ENCODE measurements at regions not wholly inside any gene's neighbourhood (a gene's known extent, or its start where the extent isn't known, plus 50 kb on each side); places are given as distances from the start of the nearest gene placed in this dataset.

DNA sequence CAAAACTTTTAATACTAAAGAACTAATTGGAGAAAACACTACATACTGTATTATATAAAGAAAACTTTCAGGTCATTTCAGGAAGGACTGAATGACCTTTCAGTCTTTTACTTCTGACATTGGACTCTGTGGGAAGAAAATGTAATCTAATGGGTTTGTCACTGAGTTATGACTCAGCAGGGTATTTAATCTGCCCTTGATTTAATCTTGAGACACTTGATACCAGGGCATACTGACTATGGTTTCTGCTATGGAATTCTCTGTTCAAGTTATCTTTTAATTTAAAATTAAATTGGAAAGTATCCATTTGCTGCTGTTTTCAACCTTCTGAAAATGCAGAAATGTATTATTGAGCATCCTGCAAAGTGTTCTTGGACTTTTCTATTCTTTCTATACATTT lies 354.2 kb upstream of the GALNT5 start:
- H3K4me2 ChIP-seq (ENCODE audit: low read depth, low read length, poor library complexity, severe bottlenecking): no peak overlapping the region
- no peak overlapping the region for H3K27ac ChIP-seq (ENCODE audit: low read length)
- no peaks in the 10 kb centered on the region for H3K4me1 ChIP-seq (ENCODE audit: low read length)
- H3K4me3 ChIP-seq (ENCODE audit: low read length): no peak overlapping the region
- H3K36me3 ChIP-seq (ENCODE audit: insufficient read depth, low read length): no peaks in the 10 kb centered on the region
- H3K9ac ChIP-seq (ENCODE audit: low read length): no peak overlapping the region
- H3K79me2 ChIP-seq (ENCODE audit: low read length): no peaks in the 10 kb centered on the region
- H3K27me3 ChIP-seq (ENCODE audit: low read length): no peaks in the 10 kb centered on the region
- DNase-seq: no peak
- H3K9me3 ChIP-seq (ENCODE audit: low read length): no peaks in the 10 kb centered on the region
- no peak overlapping the region for H2AFZ ChIP-seq (ENCODE audit: low read length)
- H3K9me2 ChIP-seq (replicated peaks; ENCODE audit: insufficient read depth, low read length): no peaks in the 10 kb centered on the region; the same call in 1 of the 2 replicates
- H4K20me1 ChIP-seq (ENCODE audit: insufficient read depth, low read depth, low read length): no peaks in the 10 kb centered on the region

DNA sequence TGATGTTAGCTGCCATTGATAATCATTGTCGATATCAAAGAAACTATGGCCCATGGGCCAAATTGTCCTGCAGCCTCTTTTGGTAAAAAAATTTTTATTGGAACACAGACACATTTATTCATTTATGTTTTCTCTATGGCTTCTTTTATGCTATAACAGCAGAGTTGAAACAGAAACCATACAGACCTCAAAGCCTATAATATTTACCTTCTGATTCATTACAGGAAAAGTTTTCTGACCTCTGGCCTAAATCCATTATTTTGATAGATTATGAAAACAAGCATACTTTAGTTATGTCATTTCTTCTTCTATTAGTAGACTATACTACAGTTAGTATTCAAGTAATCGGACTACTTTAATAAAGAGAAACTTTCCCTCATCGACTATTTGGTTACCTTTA lies 349.7 kb upstream of the GALNT5 start:
- H3K9me3 ChIP-seq (ENCODE audit: low read length): peaks cover 2% of the 10 kb centered on the region; the same call in 1 of the 2 replicates

DNA sequence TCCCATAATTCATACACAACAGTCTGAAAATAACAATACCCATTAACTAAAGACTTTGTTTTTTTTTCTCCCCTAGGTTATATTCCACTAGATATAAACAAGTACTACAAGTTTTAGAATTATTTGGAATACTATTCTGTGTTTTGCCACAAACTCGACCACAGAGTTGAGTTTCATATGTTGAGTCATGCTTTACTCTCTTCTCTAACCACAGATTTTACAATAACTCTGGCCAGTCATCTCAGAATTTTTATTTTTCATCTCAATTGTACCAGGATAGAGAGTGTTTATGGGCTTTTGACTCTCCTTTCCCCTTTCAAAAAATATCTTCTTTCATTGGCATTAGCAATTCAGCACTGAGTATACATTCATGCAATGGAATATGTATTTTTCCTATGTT lies 348.7 kb upstream of the GALNT5 start:
- Histone ChIP-seq H4K20me1 (ENCODE audit: insufficient read depth, low read depth, low read length) (no peaks in the 10 kb centered on the region), H3K27me3 (ENCODE audit: low read length) (no peaks in the 10 kb centered on the region), H2AFZ (ENCODE audit: low read length) (no peak overlapping the region), H3K4me3 (ENCODE audit: low read length) (no peak overlapping the region), H3K36me3 (ENCODE audit: insufficient read depth, low read length) (no peaks in the 10 kb centered on the region), H3K27ac (ENCODE audit: low read length) (no peak overlapping the region), H3K4me1 (ENCODE audit: low read length) (no peaks in the 10 kb centered on the region), H3K4me2 (ENCODE audit: low read depth, low read length, poor library complexity, severe bottlenecking) (no peak overlapping the region), H3K9me2 (replicated peaks; ENCODE audit: insufficient read depth, low read length) (no peaks in the 10 kb centered on the region; the same call in 1 of the 2 replicates), H3K9me3 (ENCODE audit: low read length) (peaks cover 4% of the 10 kb centered on the region; the same call in 1 of the 2 replicates), H3K79me2 (ENCODE audit: low read length) (no peaks in the 10 kb centered on the region), H3K9ac (ENCODE audit: low read length) (no peak overlapping the region)
- no peak for DNase-seq

More for the DNA sequence above, 349.7 kb upstream of the GALNT5 start:
- H4K20me1 ChIP-seq (ENCODE audit: insufficient read depth, low read depth, low read length): no peaks in the 10 kb centered on the region
- H3K9ac ChIP-seq (ENCODE audit: low read length): no peak overlapping the region
- no peaks in the 10 kb centered on the region for H3K27me3 ChIP-seq (ENCODE audit: low read length)
- no peak for DNase-seq
- H3K27ac ChIP-seq (ENCODE audit: low read length): no peak overlapping the region
- H3K79me2 ChIP-seq (ENCODE audit: low read length): no peaks in the 10 kb centered on the region
- no peaks in the 10 kb centered on the region for H3K4me1 ChIP-seq (ENCODE audit: low read length)
- no peak overlapping the region for H3K4me2 ChIP-seq (ENCODE audit: low read depth, low read length, poor library complexity, severe bottlenecking)
- no peaks in the 10 kb centered on the region for H3K36me3 ChIP-seq (ENCODE audit: insufficient read depth, low read length)
- H2AFZ ChIP-seq (ENCODE audit: low read length): no peak overlapping the region
- H3K4me3 ChIP-seq (ENCODE audit: low read length): no peak overlapping the region
- H3K9me2 ChIP-seq (replicated peaks; ENCODE audit: insufficient read depth, low read length): no peaks in the 10 kb centered on the region; the same call in 1 of the 2 replicates

DNA sequence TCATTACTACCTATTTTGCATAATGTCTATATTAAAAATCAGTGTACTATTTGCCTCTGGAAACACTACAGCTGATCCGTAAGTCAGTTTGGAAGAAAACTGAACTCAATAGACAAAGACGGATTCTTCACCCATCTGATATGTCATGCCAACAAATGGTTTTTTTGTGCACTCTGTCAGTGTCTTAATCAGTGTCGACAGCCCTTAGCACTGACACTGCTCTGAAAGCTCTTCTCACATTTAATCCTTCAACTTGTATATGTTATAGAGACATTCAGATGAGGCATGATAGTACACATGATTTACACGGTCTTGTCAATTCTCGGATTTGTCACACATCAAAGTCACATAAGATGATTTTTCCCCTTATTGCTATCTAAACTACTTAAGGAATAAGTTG lies 347.5 kb upstream of the GALNT5 start:
- H3K4me3 ChIP-seq (ENCODE audit: low read length): no peak overlapping the region
- H2AFZ ChIP-seq (ENCODE audit: low read length): no peak overlapping the region
- peaks cover 4% of the 10 kb centered on the region; the same call in 1 of the 2 replicates for H3K9me3 ChIP-seq (ENCODE audit: low read length)
- H3K27me3 ChIP-seq (ENCODE audit: low read length): no peaks in the 10 kb centered on the region
- H3K9me2 ChIP-seq (replicated peaks; ENCODE audit: insufficient read depth, low read length): no peaks in the 10 kb centered on the region; the same call in 1 of the 2 replicates
- H3K4me1 ChIP-seq (ENCODE audit: low read length): no peaks in the 10 kb centered on the region
- H3K79me2 ChIP-seq (ENCODE audit: low read length): no peaks in the 10 kb centered on the region
- H3K36me3 ChIP-seq (ENCODE audit: insufficient read depth, low read length): no peaks in the 10 kb centered on the region
- H3K27ac ChIP-seq (ENCODE audit: low read length): no peak overlapping the region
- no peak overlapping the region for H3K9ac ChIP-seq (ENCODE audit: low read length)
- no peak for DNase-seq
- H3K4me2 ChIP-seq (ENCODE audit: low read depth, low read length, poor library complexity, severe bottlenecking): no peak overlapping the region
- no peaks in the 10 kb centered on the region for H4K20me1 ChIP-seq (ENCODE audit: insufficient read depth, low read depth, low read length)

DNA sequence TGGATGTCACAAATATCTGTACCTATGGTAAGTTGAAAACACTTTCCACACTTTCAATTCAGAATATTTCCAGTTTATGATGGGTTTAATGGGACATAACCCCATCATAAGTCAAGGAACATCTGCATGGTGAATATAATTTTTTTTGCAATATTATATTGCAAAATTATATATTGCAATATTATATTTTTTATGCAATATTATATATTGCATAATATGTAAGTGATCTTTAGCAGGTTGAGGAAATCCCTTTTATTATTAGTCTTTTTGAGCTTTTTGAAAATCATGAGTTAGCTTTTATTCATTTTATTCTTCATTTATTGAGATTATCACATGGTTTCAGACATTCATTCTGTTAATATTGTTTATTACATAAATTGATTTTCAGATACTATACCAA lies 342.2 kb upstream of the GALNT5 start:
- H3K4me1 ChIP-seq (ENCODE audit: low read length): no peaks in the 10 kb centered on the region
- no peak overlapping the region for H3K9ac ChIP-seq (ENCODE audit: low read length)
- no peak overlapping the region for H3K4me3 ChIP-seq (ENCODE audit: low read length)
- H3K9me3 ChIP-seq (ENCODE audit: low read length): peaks cover 10% of the 10 kb centered on the region; the same call in 1 of the 2 replicates
- DNase-seq: no peak
- H2AFZ ChIP-seq (ENCODE audit: low read length): no peak overlapping the region
- no peak overlapping the region for H3K4me2 ChIP-seq (ENCODE audit: low read depth, low read length, poor library complexity, severe bottlenecking)
- H3K36me3 ChIP-seq (ENCODE audit: insufficient read depth, low read length): no peaks in the 10 kb centered on the region
- no peak overlapping the region for H3K27ac ChIP-seq (ENCODE audit: low read length)
- H3K27me3 ChIP-seq (ENCODE audit: low read length): no peaks in the 10 kb centered on the region
- H3K79me2 ChIP-seq (ENCODE audit: low read length): no peaks in the 10 kb centered on the region
- H4K20me1 ChIP-seq (ENCODE audit: insufficient read depth, low read depth, low read length): no peaks in the 10 kb centered on the region
- no peaks in the 10 kb centered on the region for H3K9me2 ChIP-seq (replicated peaks; ENCODE audit: insufficient read depth, low read length)

DNA sequence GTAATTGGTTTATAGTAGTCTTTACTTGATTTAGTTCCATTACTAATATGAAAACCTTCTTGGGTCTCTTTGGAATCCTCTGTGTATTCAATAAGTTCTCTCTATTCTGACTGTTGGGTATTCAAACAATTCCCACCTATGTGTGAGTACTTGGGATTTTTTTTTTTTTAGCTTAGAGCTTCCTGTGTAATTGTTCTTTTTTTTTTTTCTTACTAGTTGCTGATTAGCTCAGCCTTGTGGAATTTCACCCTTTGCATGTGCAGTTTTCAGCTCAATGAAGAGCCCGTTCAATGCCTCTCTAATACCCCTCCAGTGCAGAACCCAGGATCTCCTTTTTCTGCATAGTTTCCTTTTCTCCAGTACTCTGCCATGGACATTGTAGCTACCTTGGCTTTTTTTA lies 339.1 kb upstream of the GALNT5 start:
- H3K4me1 ChIP-seq (ENCODE audit: low read length): no peaks in the 10 kb centered on the region
- DNase-seq: no peak
- no peak overlapping the region for H3K9ac ChIP-seq (ENCODE audit: low read length)
- no peak overlapping the region for H2AFZ ChIP-seq (ENCODE audit: low read length)
- no peak overlapping the region for H3K4me3 ChIP-seq (ENCODE audit: low read length)
- H3K27me3 ChIP-seq (ENCODE audit: low read length): no peaks in the 10 kb centered on the region
- no peaks in the 10 kb centered on the region for H3K36me3 ChIP-seq (ENCODE audit: insufficient read depth, low read length)
- no peaks in the 10 kb centered on the region for H4K20me1 ChIP-seq (ENCODE audit: insufficient read depth, low read depth, low read length)
- peaks cover 6% of the 10 kb centered on the region; the same call in 1 of the 2 replicates for H3K9me3 ChIP-seq (ENCODE audit: low read length)
- no peak overlapping the region for H3K27ac ChIP-seq (ENCODE audit: low read length)
- H3K4me2 ChIP-seq (ENCODE audit: low read depth, low read length, poor library complexity, severe bottlenecking): no peak overlapping the region
- H3K79me2 ChIP-seq (ENCODE audit: low read length): no peaks in the 10 kb centered on the region
- H3K9me2 ChIP-seq (replicated peaks; ENCODE audit: insufficient read depth, low read length): no peaks in the 10 kb centered on the region

DNA sequence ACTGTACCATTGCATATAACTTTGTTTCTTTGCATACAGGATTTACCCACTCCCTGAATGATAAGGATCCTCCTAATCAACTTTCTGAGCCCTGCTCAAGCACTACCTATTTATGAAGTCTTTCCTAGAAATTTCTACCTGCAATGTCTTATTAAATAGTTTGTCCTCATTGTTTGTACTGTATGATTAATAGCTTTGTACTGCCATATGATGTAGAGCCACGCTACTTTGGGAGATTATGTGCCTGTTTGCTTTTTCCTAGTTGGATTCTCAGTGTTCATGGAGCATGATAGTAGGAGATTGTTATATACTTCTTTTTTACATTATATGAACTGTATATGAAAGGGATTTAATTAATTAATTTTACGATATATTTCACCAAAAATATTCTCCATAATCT lies 327.1 kb upstream of the GALNT5 start:
- H3K4me2 ChIP-seq (ENCODE audit: low read depth, low read length, poor library complexity, severe bottlenecking): no peak overlapping the region
- no peak overlapping the region for H3K9ac ChIP-seq (ENCODE audit: low read length)
- no peaks in the 10 kb centered on the region for H3K4me1 ChIP-seq (ENCODE audit: low read length)
- no peak overlapping the region for H2AFZ ChIP-seq (ENCODE audit: low read length)
- H3K9me2 ChIP-seq (replicated peaks; ENCODE audit: insufficient read depth, low read length): no peaks in the 10 kb centered on the region
- no peak overlapping the region for H3K27ac ChIP-seq (ENCODE audit: low read length)
- no peaks in the 10 kb centered on the region for H3K9me3 ChIP-seq (ENCODE audit: low read length)
- H3K4me3 ChIP-seq (ENCODE audit: low read length): no peak overlapping the region
- no peak for DNase-seq
- H3K36me3 ChIP-seq (ENCODE audit: insufficient read depth, low read length): no peaks in the 10 kb centered on the region
- no peaks in the 10 kb centered on the region for H3K27me3 ChIP-seq (ENCODE audit: low read length)
- H3K79me2 ChIP-seq (ENCODE audit: low read length): no peaks in the 10 kb centered on the region
- no peaks in the 10 kb centered on the region for H4K20me1 ChIP-seq (ENCODE audit: insufficient read depth, low read depth, low read length)

DNA sequence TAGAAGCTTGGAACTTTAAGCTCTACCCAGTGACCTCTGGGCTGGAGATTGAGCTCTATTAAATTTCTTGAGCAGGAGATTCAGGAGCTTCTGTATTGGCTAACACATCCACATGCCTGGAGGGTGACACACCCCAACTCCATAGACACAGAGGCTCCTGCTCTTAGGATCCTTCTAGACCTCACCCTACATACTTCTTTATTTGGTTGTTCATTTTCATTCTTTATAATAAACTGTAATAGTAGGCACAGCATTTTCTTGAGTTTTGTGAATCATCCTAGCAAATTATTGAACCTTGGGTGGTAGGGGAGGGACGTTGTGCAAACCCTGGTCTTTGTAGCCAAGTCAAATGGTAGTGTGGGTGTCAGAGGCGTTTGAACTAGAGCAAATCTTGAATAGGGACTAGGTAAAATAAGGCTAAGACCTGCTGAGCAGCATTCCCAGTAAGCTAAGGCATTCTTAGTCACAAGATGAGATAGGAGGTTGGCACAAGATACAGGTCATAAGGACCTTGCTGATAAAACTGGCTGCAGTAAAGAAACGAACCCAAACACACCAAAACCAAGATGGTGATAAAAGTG lies 323.8 kb upstream of the GALNT5 start:
- Histone ChIP-seq H3K4me1 (ENCODE audit: low read length) (no peaks in the 10 kb centered on the region), H3K4me3 (ENCODE audit: low read length) (no peak overlapping the region), H4K20me1 (ENCODE audit: insufficient read depth, low read depth, low read length) (no peaks in the 10 kb centered on the region), H3K27me3 (ENCODE audit: low read length) (no peaks in the 10 kb centered on the region), H3K9me2 (replicated peaks; ENCODE audit: insufficient read depth, low read length) (no peaks in the 10 kb centered on the region), H3K9me3 (ENCODE audit: low read length) (peaks cover 3% of the 10 kb centered on the region; the same call in 1 of the 2 replicates), H3K27ac (ENCODE audit: low read length) (no peak overlapping the region), H3K4me2 (ENCODE audit: low read depth, low read length, poor library complexity, severe bottlenecking) (no peak overlapping the region), H3K79me2 (ENCODE audit: low read length) (no peaks in the 10 kb centered on the region), H2AFZ (ENCODE audit: low read length) (no peak overlapping the region), H3K9ac (ENCODE audit: low read length) (no peak overlapping the region), H3K36me3 (ENCODE audit: insufficient read depth, low read length) (no peaks in the 10 kb centered on the region)
- DNase-seq: no peak
